Karpas-422 (cell line): ENCODE measurements at regions not wholly inside any gene's neighbourhood (a gene's known extent, or its start where the extent isn't known, plus 50 kb on each side); places are given as distances from the start of the nearest gene placed in this dataset.

Experiments used
- DNase-seq: peaks from one replicate; pipeline ENCODE4 v3.0.0-alpha.2; 2015
- H2AFZ ChIP-seq: fragments of 200-600 bp; sonication (generic); 2 replicates; pipeline ENCODE4 v1.6.1; 2014; ENCODE audit warnings: antibody characterized with exemption, low read length, mixed read lengths
- H3K27ac ChIP-seq: fragments of 200-600 bp; sonication (generic); 2 replicates; pipeline ENCODE4 v1.5.1; 2014; ENCODE audit warnings: mild to moderate bottlenecking, low read length, moderate library complexity
- H3K27me3 ChIP-seq: fragments of 200-600 bp; sonication (generic); 2 replicates; pipeline ENCODE4 v1.6.1; 2014; ENCODE audit warnings: low read length, mixed read lengths
- H3K36me3 ChIP-seq: fragments of 200-600 bp; sonication (generic); 2 replicates; pipeline ENCODE4 v1.6.1; 2014; ENCODE audit warnings: low read length, mixed read lengths; ENCODE audit not compliant: insufficient read depth
- H3K4me1 ChIP-seq: fragments of 200-600 bp; sonication (generic); 2 replicates; pipeline ENCODE4 v1.6.1; 2014; ENCODE audit warnings: mild to moderate bottlenecking, low read length, mixed read lengths
- H3K4me2 ChIP-seq: fragments of 200-600 bp; sonication (generic); 2 replicates; pipeline ENCODE4 v1.6.1; 2014; ENCODE audit warnings: low read length, low read depth, mild to moderate bottlenecking; ENCODE audit not compliant: poor library complexity, severe bottlenecking
- H3K4me3 ChIP-seq: fragments of 200-600 bp; sonication (generic); 2 replicates; pipeline ENCODE4 v1.5.1; 2014; ENCODE audit warnings: mild to moderate bottlenecking, antibody characterized with exemption, low read length, mixed read lengths
- H3K79me2 ChIP-seq: fragments of 200-600 bp; sonication (generic); 2 replicates; pipeline ENCODE4 v1.6.1; 2014; ENCODE audit warnings: mild to moderate bottlenecking, low read length, mixed read lengths
- H3K9ac ChIP-seq: fragments of 200-600 bp; sonication (generic); 2 replicates; pipeline ENCODE4 v1.6.0; 2014; ENCODE audit warnings: low read length
- H3K9me2 ChIP-seq: fragments of 200-600 bp; sonication (generic), shearing (Covaris generic); replicated peaks from 2 replicates; pipeline ENCODE4 v1.6.0; 2014; ENCODE audit warnings: mild to moderate bottlenecking, low read length, moderate library complexity; ENCODE audit not compliant: insufficient read depth
- H3K9me3 ChIP-seq: fragments of 300-700, 200-600 bp; sonication (generic); 2 replicates; pipeline ENCODE4 v1.6.1; 2014; ENCODE audit warnings: low read length, mixed read lengths
- H4K20me1 ChIP-seq: fragments of 200-600 bp; sonication (generic); 2 replicates; pipeline ENCODE4 v1.6.1; 2014; ENCODE audit warnings: mild to moderate bottlenecking, antibody characterized with exemption, low read length, low read depth; ENCODE audit not compliant: insufficient read depth

DNA sequence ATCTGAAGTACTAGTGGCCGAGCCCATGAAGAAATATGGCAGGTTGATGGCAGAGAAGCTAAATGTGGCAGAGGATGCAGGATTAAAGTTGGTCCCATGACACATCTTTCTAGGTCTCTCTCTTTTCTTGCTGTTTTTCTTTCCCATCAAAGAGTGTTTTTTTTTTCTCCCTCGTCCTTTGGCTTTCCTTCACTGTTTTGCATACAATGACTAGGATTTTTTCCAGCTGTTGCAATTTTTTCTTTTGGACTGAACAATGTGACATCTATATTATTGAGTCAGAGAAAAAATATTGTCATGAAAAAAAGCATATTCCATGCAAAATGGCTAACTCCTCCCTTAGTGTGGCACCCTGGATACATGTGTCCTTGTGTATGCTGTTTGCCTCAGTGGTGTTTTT, 939.5 kb upstream of the FANCL start:
- Histone ChIP-seq H3K4me3 (no peak overlapping the region), H2AFZ (no peak overlapping the region), H4K20me1 (no peaks in the 10 kb centered on the region), H3K27me3 (no peaks in the 10 kb centered on the region), H3K9ac (no peak overlapping the region), H3K79me2 (no peaks in the 10 kb centered on the region), H3K27ac (no peak overlapping the region), H3K4me2 (no peak overlapping the region), H3K4me1 (no peaks in the 10 kb centered on the region), H3K9me2 (no peaks in the 10 kb centered on the region), H3K9me3 (no peaks in the 10 kb centered on the region), H3K36me3 (no peaks in the 10 kb centered on the region)
- DNase-seq: no peak

DNA sequence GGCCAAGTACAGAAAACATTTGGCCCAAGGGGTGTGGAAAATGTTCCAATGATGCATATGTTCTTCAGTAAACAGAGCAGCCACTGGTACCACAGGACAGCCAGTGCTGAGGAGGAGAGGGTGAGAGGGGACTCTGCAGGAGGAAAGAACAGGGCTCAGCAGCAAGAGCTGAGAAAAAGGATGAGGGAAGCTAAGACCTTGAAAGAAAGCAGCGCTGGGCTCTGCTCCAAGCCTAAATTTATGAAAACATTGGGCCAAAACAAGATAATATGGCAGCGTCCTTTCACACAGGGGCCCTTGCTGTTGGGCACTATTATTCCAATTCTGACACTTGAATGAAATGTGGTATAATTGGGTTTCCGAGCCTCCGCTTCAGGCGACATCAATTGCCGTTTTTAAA, 939.0 kb upstream of the FANCL start:
- H3K27me3 ChIP-seq: no peaks in the 10 kb centered on the region
- no peaks in the 10 kb centered on the region for H3K9me2 ChIP-seq
- H3K9me3 ChIP-seq: no peaks in the 10 kb centered on the region
- H3K27ac ChIP-seq: no peak overlapping the region
- no peaks in the 10 kb centered on the region for H3K79me2 ChIP-seq
- no peak overlapping the region for H3K4me2 ChIP-seq
- no peak overlapping the region for H3K4me3 ChIP-seq
- no peak for DNase-seq
- H3K9ac ChIP-seq: no peak overlapping the region
- H3K4me1 ChIP-seq: no peaks in the 10 kb centered on the region
- no peaks in the 10 kb centered on the region for H3K36me3 ChIP-seq
- no peak overlapping the region for H2AFZ ChIP-seq
- no peaks in the 10 kb centered on the region for H4K20me1 ChIP-seq

DNA sequence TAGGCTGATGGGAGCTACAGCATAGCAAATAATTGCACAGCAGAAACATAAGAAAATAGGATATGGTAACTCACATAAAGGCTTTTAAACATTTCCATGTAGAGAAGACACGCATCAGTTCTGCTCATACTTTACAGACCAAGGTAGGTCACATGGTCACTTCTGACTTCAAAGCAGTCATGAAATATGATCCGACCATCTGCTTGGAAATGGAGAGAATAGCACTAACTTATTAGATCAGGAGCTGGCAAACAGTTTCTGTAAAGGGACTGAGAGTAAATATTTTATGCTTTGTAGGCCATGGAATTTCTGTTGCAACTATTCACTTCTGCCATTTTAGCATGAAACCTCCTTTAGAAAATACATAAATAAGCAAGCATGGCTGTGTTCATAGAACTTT, 936.6 kb upstream of the FANCL start:
- Histone ChIP-seq H3K36me3 (no peaks in the 10 kb centered on the region), H3K9ac (no peak overlapping the region), H3K4me2 (no peak overlapping the region), H3K79me2 (no peaks in the 10 kb centered on the region), H2AFZ (no peak overlapping the region), H3K27me3 (no peaks in the 10 kb centered on the region), H3K4me3 (no peak overlapping the region), H3K9me2 (no peaks in the 10 kb centered on the region), H4K20me1 (no peaks in the 10 kb centered on the region), H3K4me1 (no peaks in the 10 kb centered on the region), H3K9me3 (no peaks in the 10 kb centered on the region), H3K27ac (no peak overlapping the region)
- no peak for DNase-seq

DNA sequence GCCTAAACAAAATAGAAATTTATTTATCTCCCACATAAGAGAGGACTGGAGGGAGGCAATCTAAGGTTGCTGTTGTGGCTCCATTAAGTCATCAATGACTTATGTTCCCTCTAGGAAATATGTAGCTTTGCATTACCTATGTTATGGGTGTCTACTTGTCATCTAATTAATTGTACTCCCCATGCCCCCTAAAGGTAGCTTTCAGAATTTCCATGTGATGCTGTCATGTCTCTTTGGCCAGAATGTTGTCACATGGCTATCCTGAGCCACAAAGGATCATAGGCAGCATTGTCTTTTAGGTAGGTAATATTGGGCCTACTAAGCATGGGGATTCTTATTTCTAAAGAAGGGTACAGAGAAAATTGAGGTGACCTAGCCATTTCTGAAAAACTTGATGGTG, 935.6 kb upstream of the FANCL start:
- no peak overlapping the region for H3K9ac ChIP-seq
- peak; percentile 66 for DNase-seq
- no peak overlapping the region for H3K27ac ChIP-seq
- no peaks in the 10 kb centered on the region for H3K27me3 ChIP-seq
- no peak overlapping the region for H3K4me2 ChIP-seq
- H3K36me3 ChIP-seq: no peaks in the 10 kb centered on the region
- H3K9me3 ChIP-seq: no peaks in the 10 kb centered on the region
- H2AFZ ChIP-seq: no peak overlapping the region
- no peaks in the 10 kb centered on the region for H3K4me1 ChIP-seq
- no peaks in the 10 kb centered on the region for H3K9me2 ChIP-seq
- H3K79me2 ChIP-seq: no peaks in the 10 kb centered on the region
- no peaks in the 10 kb centered on the region for H4K20me1 ChIP-seq
- H3K4me3 ChIP-seq: no peak overlapping the region

DNA sequence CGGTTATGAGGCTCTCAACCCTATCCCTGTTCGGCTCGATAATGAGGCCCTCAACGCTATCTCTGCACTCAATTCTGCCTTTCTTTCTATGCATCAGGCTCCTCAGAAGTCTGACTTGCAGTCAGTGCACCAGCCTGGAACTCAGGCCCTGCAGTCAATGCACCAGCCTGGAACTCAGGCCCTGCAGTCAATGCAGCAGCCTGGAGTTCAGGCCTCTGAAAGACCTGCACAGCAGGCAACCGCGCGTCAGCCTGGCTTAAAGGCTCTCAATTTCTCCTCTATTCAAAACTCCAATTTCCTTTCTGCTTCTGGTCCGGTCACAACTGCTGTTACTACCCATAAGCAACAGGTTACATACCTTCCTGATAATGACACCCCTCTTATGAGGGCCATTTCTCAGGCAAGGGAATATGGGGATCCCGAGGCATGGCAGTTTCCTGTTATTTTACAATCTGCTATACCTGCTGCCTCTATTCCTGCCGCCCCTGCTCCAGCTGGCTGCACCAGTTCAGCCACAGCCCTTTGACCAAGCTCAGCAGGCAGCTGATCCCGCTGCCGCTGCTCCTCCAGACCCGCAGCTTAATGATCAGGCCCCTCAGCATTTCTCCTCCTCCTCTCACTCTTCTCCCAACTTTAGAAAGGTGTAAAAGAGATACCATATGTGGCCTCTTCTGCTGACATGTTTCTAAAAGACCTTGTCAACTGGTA, 933.6 kb upstream of the FANCL start:
- Histone ChIP-seq H3K9me3 (no peaks in the 10 kb centered on the region), H3K4me3 (no peak overlapping the region), H3K27ac (no peak overlapping the region), H4K20me1 (no peaks in the 10 kb centered on the region), H3K36me3 (no peaks in the 10 kb centered on the region), H3K79me2 (no peaks in the 10 kb centered on the region), H3K4me2 (no peak overlapping the region), H2AFZ (no peak overlapping the region), H3K4me1 (no peaks in the 10 kb centered on the region), H3K9me2 (no peaks in the 10 kb centered on the region), H3K9ac (no peak overlapping the region), H3K27me3 (no peaks in the 10 kb centered on the region)
- DNase-seq: no peak

DNA sequence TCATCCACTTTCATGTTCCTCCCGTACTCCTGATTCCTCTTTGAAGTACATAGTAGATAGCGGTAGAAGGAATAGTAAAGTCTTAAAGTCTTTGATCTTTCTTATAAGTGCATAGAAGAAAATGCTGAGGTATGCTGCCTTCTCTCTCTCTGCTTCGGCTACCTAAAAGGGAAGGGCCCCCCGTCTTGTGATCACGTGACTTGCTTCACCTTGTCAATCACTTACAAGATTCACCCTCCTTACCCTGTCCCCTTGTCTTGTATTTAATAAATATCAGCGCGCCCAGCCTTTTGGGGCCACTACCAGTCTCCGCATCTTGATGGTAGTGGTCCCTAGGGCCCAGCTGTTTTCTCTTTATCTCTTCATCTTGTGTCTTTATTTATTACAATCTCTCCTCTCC, 932.2 kb upstream of the FANCL start:
- no peak overlapping the region for H3K4me3 ChIP-seq
- H3K27ac ChIP-seq: no peak overlapping the region
- no peaks in the 10 kb centered on the region for H3K9me2 ChIP-seq
- no peaks in the 10 kb centered on the region for H3K36me3 ChIP-seq
- H3K4me1 ChIP-seq: no peaks in the 10 kb centered on the region
- no peaks in the 10 kb centered on the region for H3K79me2 ChIP-seq
- DNase-seq: no peak
- no peak overlapping the region for H2AFZ ChIP-seq
- no peaks in the 10 kb centered on the region for H4K20me1 ChIP-seq
- no peaks in the 10 kb centered on the region for H3K9me3 ChIP-seq
- no peaks in the 10 kb centered on the region for H3K27me3 ChIP-seq
- no peak overlapping the region for H3K9ac ChIP-seq
- H3K4me2 ChIP-seq: no peak overlapping the region

DNA sequence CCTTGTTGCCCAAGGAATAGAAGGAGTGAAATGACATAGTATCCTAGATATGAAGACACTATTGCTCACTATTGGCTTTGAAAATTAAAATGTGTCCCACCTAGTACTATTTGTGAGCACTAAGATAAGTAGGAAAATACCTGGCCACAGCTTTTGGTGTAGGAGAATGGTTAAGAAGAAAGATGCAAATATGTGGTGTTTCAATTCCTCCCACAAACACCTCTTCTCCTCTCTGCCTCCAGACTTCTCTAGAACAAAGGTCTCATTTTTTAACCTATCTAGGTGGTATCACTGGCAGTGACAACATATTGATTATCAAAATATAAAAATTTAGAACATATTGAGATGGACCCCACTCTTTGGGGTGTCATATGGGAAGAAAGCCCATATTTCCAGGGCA, 929.9 kb upstream of the FANCL start:
- DNase-seq: no peak
- no peaks in the 10 kb centered on the region for H3K9me3 ChIP-seq

DNA sequence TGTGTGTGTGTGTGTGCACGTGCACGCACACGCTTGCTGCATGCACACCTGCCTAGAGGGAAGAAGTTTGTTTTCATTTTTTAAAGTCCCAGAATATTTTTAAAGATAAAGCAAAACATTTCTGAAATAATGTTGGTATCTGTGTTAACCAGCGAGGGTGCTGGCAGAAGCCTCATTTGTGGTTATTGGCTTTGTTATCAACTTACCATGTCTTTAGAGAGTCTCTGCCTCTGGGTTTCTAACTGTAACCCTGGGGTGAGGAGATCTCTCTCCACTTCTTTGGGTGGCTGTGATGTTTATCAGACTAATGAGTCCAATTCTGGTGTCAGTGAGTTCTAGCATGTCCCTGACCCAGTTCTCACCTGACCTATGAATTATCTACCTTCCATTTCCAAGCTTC, 927.6 kb upstream of the FANCL start:
- DNase-seq: no peak
- H3K79me2 ChIP-seq: no peaks in the 10 kb centered on the region

More for the DNA sequence above, 929.9 kb upstream of the FANCL start:
- Histone ChIP-seq H3K9me2 (no peaks in the 10 kb centered on the region), H3K4me2 (no peak overlapping the region), H3K79me2 (no peaks in the 10 kb centered on the region), H3K9ac (no peak overlapping the region), H4K20me1 (no peaks in the 10 kb centered on the region), H3K36me3 (no peaks in the 10 kb centered on the region), H2AFZ (no peak overlapping the region), H3K27ac (no peak overlapping the region), H3K27me3 (no peaks in the 10 kb centered on the region), H3K4me3 (no peak overlapping the region), H3K4me1 (no peaks in the 10 kb centered on the region)

DNA sequence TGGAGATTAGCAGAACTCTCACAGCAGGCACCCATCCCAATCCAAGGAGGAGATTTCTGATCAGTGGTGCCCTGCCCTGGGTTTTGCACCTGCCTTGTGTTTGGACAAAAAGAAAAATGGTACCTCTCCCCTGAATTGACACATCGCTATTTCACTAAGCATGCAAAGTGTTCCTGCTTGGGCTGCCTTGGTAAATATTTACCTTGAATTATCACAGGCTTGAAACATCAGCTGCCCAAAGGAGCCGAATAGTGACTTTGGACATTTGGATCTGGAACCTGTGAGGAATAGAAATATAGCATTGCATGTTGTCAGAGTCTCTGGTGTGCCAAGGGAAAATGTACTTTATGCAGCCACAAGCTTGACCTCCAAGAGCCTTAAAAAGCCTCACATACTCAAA, 926.4 kb upstream of the FANCL start:
- no peak overlapping the region for H3K4me3 ChIP-seq
- no peaks in the 10 kb centered on the region for H3K9me2 ChIP-seq
- H3K27me3 ChIP-seq: no peaks in the 10 kb centered on the region
- no peaks in the 10 kb centered on the region for H3K79me2 ChIP-seq
- no peak overlapping the region for H2AFZ ChIP-seq
- no peaks in the 10 kb centered on the region for H3K4me1 ChIP-seq
- no peak overlapping the region for H3K9ac ChIP-seq
- no peak overlapping the region for H3K27ac ChIP-seq
- H3K4me2 ChIP-seq: no peak overlapping the region
- H3K9me3 ChIP-seq: no peaks in the 10 kb centered on the region
- H3K36me3 ChIP-seq: no peaks in the 10 kb centered on the region
- no peaks in the 10 kb centered on the region for H4K20me1 ChIP-seq
- DNase-seq: no peak

More for the DNA sequence above, 927.6 kb upstream of the FANCL start:
- no peak overlapping the region for H3K27ac ChIP-seq
- H3K4me2 ChIP-seq: no peak overlapping the region
- no peaks in the 10 kb centered on the region for H3K9me3 ChIP-seq
- no peak overlapping the region for H3K4me3 ChIP-seq
- H3K9me2 ChIP-seq: no peaks in the 10 kb centered on the region
- no peaks in the 10 kb centered on the region for H3K4me1 ChIP-seq
- H3K27me3 ChIP-seq: no peaks in the 10 kb centered on the region
- no peaks in the 10 kb centered on the region for H3K36me3 ChIP-seq
- no peak overlapping the region for H3K9ac ChIP-seq
- no peak overlapping the region for H2AFZ ChIP-seq
- H4K20me1 ChIP-seq: no peaks in the 10 kb centered on the region
